GM04504 (cell line): ENCODE measurements at regions not wholly inside any gene's neighbourhood (a gene's known extent, or its start where the extent isn't known, plus 50 kb on each side); places are given as distances from the start of the nearest gene placed in this dataset.
"Not testable (repeated sequence)": the region's sequence is repeated elsewhere in the genome, so short reads cannot be mapped to it uniquely, and the experiment has no call there.

Experiments used
- DNase-seq: peaks from one replicate; pipeline ENCODE4 v3.0.0-alpha.2; 2012; ENCODE audit warnings: low read depth

DNA sequence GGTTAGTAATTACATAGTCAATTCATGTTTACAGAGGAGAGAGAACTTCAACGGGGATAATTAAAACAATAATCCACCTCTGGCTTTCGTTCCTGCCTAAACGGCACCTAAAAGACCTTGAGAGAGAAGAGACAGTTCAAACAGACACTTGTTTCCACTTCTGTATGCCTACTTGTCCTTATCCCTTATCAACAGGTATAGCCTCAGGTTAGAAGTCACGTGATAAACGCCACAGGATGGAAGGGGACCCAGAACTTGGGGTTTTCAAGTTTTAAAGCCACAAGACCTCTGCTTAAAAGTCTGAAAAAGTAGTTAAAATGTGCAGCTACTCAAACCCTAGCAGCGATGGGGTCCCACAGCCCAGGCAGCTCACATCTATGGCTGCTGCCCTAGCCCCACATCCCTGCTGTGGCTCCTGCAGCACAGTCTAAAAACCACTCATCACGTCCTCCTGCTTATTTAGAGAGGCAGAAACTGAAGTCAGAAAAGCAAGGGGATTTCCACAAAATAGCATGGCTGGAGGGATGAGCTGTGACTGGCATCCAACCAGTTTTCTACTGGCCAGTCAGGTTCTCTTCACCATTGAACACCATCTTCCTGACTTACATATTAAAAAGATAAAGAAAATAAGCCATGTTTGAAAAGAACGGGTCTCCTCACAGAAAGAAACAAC, 51.2 kb upstream of the SEC16B start:
- no peak for DNase-seq

- DNase-seq: no peak
These were observed 52.1 kb upstream of the SEC16B start for GRCh38 chr1:178021950-178022349.

DNA sequence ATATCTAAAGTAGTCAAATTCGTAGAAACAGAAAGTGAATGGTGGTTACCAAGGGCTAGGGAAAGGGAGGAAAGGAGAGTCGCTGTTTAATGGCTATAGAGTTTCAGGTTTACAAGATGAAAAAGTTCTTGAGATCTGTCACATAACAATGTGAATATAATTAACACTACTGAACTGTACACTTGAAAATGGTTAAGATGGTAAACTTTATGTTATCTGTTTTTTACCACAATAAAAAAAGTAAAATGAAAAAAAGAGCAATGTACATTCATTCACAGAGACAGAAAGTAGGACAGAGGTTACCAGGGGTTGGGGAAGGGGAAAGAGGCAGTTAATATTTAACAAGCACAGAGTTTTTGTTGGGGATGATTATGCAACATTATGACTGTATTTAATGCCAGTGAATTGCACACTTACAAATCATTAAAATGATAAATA, 53.3 kb upstream of the SEC16B start:
- no peak for DNase-seq

- DNase-seq: no peak
These were observed 54.6 kb upstream of the SEC16B start for GRCh38 chr1:178024504-178024903.

GRCh38 chr1:178025613-178026356, 55.9 kb upstream of the SEC16B start:
- DNase-seq: no peak

- no peak for DNase-seq
These were observed 59.1 kb upstream of the SEC16B start for GRCh38 chr1:178028841-178029481.

DNA sequence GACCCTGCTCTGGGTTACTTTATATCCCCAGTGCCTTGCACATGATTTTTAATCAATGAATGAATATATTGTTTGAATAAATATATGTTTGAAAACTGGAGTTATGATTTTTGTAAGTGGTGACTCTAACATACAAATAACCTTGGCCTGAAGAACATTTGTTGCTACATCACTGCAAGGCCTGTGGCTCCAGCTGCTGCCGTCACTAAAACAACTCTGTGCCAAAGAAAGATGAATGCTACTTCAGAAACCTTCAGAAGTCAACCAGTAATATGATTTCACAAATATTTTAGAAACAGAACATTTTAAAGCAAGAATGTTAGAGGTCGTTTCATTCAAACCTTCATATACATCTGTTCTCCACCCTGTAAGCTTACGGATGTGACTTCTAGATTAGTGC, 60.6 kb upstream of the SEC16B start:
- no peak for DNase-seq

DNA sequence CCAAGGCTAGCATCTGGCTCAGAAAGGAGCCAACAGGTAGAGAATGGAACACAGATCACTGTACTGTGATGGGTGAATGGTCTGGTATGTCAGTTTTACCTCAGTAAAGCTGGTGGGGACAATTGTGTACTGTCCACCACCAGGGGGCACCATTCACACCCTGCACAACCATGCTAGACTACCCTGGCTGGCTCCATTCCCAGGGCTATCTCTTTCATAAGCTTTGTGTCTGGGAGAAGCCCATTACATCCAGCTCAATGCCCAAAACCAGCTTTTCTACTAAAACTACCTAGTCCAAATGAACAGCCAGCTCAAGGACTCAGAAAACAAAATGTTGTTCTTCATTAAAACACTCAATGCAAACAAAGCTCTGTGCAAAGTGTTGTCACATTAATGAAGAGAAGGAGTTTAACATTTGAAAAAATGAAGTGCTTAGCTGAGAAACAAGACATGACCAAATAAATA, 62.0 kb upstream of the RASAL2 start:
- peak; percentile 90 for DNase-seq

DNA sequence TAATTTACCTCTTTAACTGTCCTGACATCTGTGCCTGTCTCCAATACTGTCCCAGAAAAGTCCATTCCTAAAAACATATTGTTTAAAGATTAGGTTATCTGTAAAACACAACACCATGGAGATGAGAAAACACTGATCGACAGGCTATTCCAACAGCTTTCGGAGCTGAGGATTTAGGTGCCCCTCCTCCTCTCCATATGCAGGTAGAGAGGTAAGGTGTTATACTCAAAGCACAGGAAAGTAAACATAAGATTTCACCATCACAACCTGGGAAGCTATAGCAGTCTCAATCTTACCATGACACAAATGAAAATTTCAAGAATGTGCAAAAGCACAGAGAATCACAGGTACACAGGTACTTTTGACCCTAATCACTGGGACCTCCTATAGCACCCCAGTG, 60.9 kb upstream of the RASAL2 start:
- no peak for DNase-seq

DNA sequence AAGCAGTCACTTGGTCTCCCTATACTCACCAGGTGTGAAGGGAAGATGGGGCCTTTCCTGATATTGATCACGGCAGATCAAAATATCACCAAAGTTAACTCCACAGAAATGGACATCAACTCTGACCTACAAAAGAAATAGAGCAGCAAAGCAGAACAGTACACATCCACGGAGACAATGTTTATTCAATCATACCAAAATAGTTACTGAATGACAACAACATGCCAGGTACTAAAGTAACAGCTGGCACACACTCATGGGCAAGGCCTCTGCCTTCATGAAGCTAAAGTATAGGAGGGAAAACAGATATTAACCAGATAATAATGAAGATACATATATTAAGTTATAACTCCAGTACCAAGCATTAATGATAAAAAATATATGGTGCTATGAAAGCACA, 59.2 kb upstream of the RASAL2 start:
- DNase-seq: no peak

- DNase-seq: no peak
These were observed 57.8 kb upstream of the RASAL2 start for GRCh38 chr1:178036090-178036489.

DNA sequence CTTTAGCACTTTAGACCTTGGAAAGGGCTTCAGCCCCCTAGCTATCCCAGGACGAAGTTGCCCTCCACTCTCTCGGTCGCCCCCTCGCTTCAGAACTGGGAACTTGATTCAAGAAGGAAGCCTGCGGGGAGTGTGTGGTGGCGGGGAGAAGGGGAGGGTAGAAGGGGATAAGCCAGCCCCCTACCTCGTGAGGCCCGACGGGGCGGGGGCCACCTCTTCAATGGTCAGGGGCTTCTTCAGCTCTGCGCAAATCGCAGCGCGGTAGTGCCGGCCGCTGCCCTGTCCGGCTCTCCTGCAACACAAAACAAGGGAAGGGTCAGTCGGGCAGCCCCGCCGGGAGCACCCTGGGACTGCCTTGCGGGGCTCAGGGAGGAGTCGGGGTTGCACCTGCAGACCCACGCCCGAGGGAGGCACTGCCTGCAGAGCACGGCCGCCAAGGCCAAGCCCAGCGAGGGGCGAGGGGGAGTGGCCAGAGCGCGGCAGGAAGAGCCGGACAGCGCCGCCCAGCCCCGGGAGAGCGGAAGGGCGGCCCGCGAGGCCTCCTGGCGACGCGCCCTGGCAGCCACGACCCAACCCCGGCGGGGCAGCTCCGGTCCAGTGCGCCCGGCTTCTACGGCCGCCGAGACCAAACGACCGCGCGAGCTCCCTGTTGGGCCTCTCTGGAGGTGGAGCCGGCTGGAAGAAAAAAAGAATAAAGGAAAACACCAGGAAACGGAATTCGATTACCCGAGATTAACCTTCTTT, 56.2 kb upstream of the RASAL2 start:
- DNase-seq: peak; percentile 61

GRCh38 chr1:178038372-178038771, 55.5 kb upstream of the RASAL2 start:
- DNase-seq: no peak

- no peak for DNase-seq
These were observed 54.0 kb upstream of the RASAL2 start for GRCh38 chr1:178039891-178040290.

- DNase-seq: not testable (repeated sequence)
These were observed 50.0 kb upstream of the RASAL2 start for GRCh38 chr1:178043940-178044339.
